ENCODE measurements at regions not wholly inside any gene's neighbourhood (a gene's known extent, or its start where the extent isn't known, plus 50 kb on each side); places are given as distances from the start of the nearest gene placed in this dataset.
"Not testable (repeated sequence)": the region's sequence is repeated elsewhere in the genome, so short reads cannot be mapped to it uniquely, and the experiment has no call there.

- H3K36me3 ChIP-seq (ENCODE audit: insufficient read depth, low read length); CTCF ChIA-PET (ENCODE audit: unreplicated experiment); H3K4me3 ChIP-seq (ENCODE audit: low read depth, low read length, poor library complexity, severe bottlenecking); H3K9me2 ChIP-seq (ENCODE audit: insufficient read depth, low read length); intact Hi-C loops (cut with micrococcal nuclease; ENCODE audit: unreplicated experiment); BruUV-seq (replicated peaks); H2AFZ ChIP-seq (ENCODE audit: low read length); H3K9me3 ChIP-seq (ENCODE audit: low read length); H3K27ac ChIP-seq (ENCODE audit: low read depth, low read length, poor library complexity, severe bottlenecking); H3K4me1 ChIP-seq (ENCODE audit: insufficient read depth, low read length, poor library complexity, severe bottlenecking); DNase-seq (ENCODE audit: low spot score); H3K4me2 ChIP-seq (ENCODE audit: low read length); H4K20me1 ChIP-seq (ENCODE audit: insufficient read depth, low read length); H3K79me2 ChIP-seq (ENCODE audit: insufficient read depth, low read depth, low read length); POLR2A ChIA-PET: not testable (repeated sequence)
Measured at GRCh38 chr13:111678120-111678882, 357.9 kb downstream of the TEX29 start.

- H3K9me2 ChIP-seq (ENCODE audit: insufficient read depth, low read length); H2AFZ ChIP-seq (ENCODE audit: low read length); CTCF ChIA-PET (ENCODE audit: unreplicated experiment); H3K79me2 ChIP-seq (ENCODE audit: insufficient read depth, low read depth, low read length); POLR2A ChIA-PET; H3K9me3 ChIP-seq (ENCODE audit: low read length); BruUV-seq (replicated peaks); H3K4me1 ChIP-seq (ENCODE audit: insufficient read depth, low read length, poor library complexity, severe bottlenecking); H3K4me3 ChIP-seq (ENCODE audit: low read depth, low read length, poor library complexity, severe bottlenecking); H4K20me1 ChIP-seq (ENCODE audit: insufficient read depth, low read length); DNase-seq (ENCODE audit: low spot score); H3K4me2 ChIP-seq (ENCODE audit: low read length); intact Hi-C loops (cut with micrococcal nuclease; ENCODE audit: unreplicated experiment); H3K36me3 ChIP-seq (ENCODE audit: insufficient read depth, low read length); H3K27ac ChIP-seq (ENCODE audit: low read depth, low read length, poor library complexity, severe bottlenecking): not testable (repeated sequence)
Measured at GRCh38 chr13:111679645-111680044, 359.2 kb downstream of the TEX29 start.

GRCh38 chr13:111680100-111680499 lies 359.7 kb downstream of the TEX29 start:
- H3K4me3 ChIP-seq (ENCODE audit: low read depth, low read length, poor library complexity, severe bottlenecking); H3K79me2 ChIP-seq (ENCODE audit: insufficient read depth, low read depth, low read length); intact Hi-C loops (cut with micrococcal nuclease; ENCODE audit: unreplicated experiment); POLR2A ChIA-PET; H3K36me3 ChIP-seq (ENCODE audit: insufficient read depth, low read length); H3K4me1 ChIP-seq (ENCODE audit: insufficient read depth, low read length, poor library complexity, severe bottlenecking); H3K4me2 ChIP-seq (ENCODE audit: low read length); DNase-seq (ENCODE audit: low spot score); H3K9me2 ChIP-seq (ENCODE audit: insufficient read depth, low read length); H3K27ac ChIP-seq (ENCODE audit: low read depth, low read length, poor library complexity, severe bottlenecking); H3K9me3 ChIP-seq (ENCODE audit: low read length); CTCF ChIA-PET (ENCODE audit: unreplicated experiment); H4K20me1 ChIP-seq (ENCODE audit: insufficient read depth, low read length); H2AFZ ChIP-seq (ENCODE audit: low read length); BruUV-seq (replicated peaks): not testable (repeated sequence)

GRCh38 chr13:111692028-111692427 lies 371.6 kb downstream of the TEX29 start:
- H3K9me3 ChIP-seq (ENCODE audit: low read length); CTCF ChIA-PET (ENCODE audit: unreplicated experiment); H3K36me3 ChIP-seq (ENCODE audit: insufficient read depth, low read length); H3K4me1 ChIP-seq (ENCODE audit: insufficient read depth, low read length, poor library complexity, severe bottlenecking); DNase-seq (ENCODE audit: low spot score); BruUV-seq (replicated peaks); H3K27ac ChIP-seq (ENCODE audit: low read depth, low read length, poor library complexity, severe bottlenecking); POLR2A ChIA-PET; H3K9me2 ChIP-seq (ENCODE audit: insufficient read depth, low read length); H3K79me2 ChIP-seq (ENCODE audit: insufficient read depth, low read depth, low read length); H3K4me3 ChIP-seq (ENCODE audit: low read depth, low read length, poor library complexity, severe bottlenecking); H3K4me2 ChIP-seq (ENCODE audit: low read length); H2AFZ ChIP-seq (ENCODE audit: low read length); H4K20me1 ChIP-seq (ENCODE audit: insufficient read depth, low read length); intact Hi-C loops (cut with micrococcal nuclease; ENCODE audit: unreplicated experiment): not testable (repeated sequence)

GRCh38 chr13:111696121-111696520 lies 370.8 kb upstream of the SOX1 start:
- BruUV-seq (replicated peaks); CTCF ChIA-PET (ENCODE audit: unreplicated experiment); DNase-seq (ENCODE audit: low spot score); H3K79me2 ChIP-seq (ENCODE audit: insufficient read depth, low read depth, low read length); H3K4me3 ChIP-seq (ENCODE audit: low read depth, low read length, poor library complexity, severe bottlenecking); H3K27ac ChIP-seq (ENCODE audit: low read depth, low read length, poor library complexity, severe bottlenecking); H3K4me2 ChIP-seq (ENCODE audit: low read length); H2AFZ ChIP-seq (ENCODE audit: low read length); H3K36me3 ChIP-seq (ENCODE audit: insufficient read depth, low read length); intact Hi-C loops (cut with micrococcal nuclease; ENCODE audit: unreplicated experiment); H3K4me1 ChIP-seq (ENCODE audit: insufficient read depth, low read length, poor library complexity, severe bottlenecking); H3K9me3 ChIP-seq (ENCODE audit: low read length); H3K9me2 ChIP-seq (ENCODE audit: insufficient read depth, low read length); POLR2A ChIA-PET; H4K20me1 ChIP-seq (ENCODE audit: insufficient read depth, low read length): not testable (repeated sequence)

GRCh38 chr13:111702059-111702458 lies 364.9 kb upstream of the SOX1 start:
- H3K36me3 ChIP-seq (ENCODE audit: insufficient read depth, low read length); H2AFZ ChIP-seq (ENCODE audit: low read length); H4K20me1 ChIP-seq (ENCODE audit: insufficient read depth, low read length); POLR2A ChIA-PET; intact Hi-C loops (cut with micrococcal nuclease; ENCODE audit: unreplicated experiment); H3K27ac ChIP-seq (ENCODE audit: low read depth, low read length, poor library complexity, severe bottlenecking); H3K4me1 ChIP-seq (ENCODE audit: insufficient read depth, low read length, poor library complexity, severe bottlenecking); H3K4me2 ChIP-seq (ENCODE audit: low read length); H3K4me3 ChIP-seq (ENCODE audit: low read depth, low read length, poor library complexity, severe bottlenecking); CTCF ChIA-PET (ENCODE audit: unreplicated experiment); BruUV-seq (replicated peaks); H3K79me2 ChIP-seq (ENCODE audit: insufficient read depth, low read depth, low read length); H3K9me2 ChIP-seq (ENCODE audit: insufficient read depth, low read length); DNase-seq (ENCODE audit: low spot score); H3K9me3 ChIP-seq (ENCODE audit: low read length): not testable (repeated sequence)
